GM12891 (cell line): ENCODE measurements at regions not wholly inside any gene's neighbourhood (a gene's known extent, or its start where the extent isn't known, plus 50 kb on each side); places are given as distances from the start of the nearest gene placed in this dataset.

ENCODE experiments used
- POLR2A ChIP-seq: IDR thresholded peaks from 2 replicates; pipeline ENCODE4 v1.6.1; 2011; ENCODE audit warnings: low read depth, low read length, control low read depth
- POLR2AphosphoS5 ChIP-seq: IDR thresholded peaks from 2 replicates; pipeline ENCODE4 v1.6.1; 2011; ENCODE audit warnings: low read depth, low read length, control low read depth
- TAF1 ChIP-seq: IDR thresholded peaks from 2 replicates; pipeline ENCODE4 v1.6.1; 2011; ENCODE audit warnings: low read depth, low read length, control low read depth

DNA sequence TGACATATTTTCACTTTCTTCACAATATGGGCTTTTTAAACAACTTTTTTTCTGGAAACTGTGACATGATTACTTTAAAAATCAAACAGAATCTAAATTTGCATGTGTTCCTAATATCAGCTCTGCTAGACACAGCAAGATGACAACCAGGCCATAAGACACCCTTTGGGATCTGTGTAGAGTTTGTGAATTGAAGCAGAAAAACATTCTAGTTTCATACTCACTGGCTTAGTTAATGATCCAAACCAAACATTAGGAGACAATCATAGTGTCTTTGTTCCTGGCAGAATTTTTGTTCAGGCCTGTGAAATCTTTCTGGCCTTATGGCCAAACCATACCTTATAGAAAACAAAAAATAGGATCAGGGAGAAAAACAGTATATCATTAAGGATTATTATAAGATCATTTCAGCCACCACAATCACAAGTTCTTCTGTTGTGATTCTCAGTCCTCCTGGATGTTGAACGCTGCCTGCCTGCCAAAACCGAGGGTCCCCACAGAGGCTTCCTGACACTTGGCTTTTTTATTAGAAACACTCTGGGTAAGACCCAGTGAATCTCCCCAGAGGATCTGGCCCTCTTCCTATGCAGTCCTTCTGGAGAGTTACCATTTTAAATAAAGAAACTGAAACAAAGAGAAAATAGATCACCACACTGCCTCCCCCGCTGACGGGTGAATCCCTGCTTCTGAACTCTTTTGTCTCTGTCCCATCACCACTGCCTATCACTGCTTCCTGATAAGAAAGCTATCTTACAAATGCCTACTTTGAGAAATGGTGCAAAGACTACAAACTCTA is 79.2 kb upstream of the PPP1R3C start:
- TF ChIP-seq TAF1 (no peak), POLR2A (no peak), POLR2AphosphoS5 (no peak)
